Breast epithelium (tissue), 4 donors: ENCODE measurements at regions not wholly inside any gene's neighbourhood (a gene's known extent, or its start where the extent isn't known, plus 50 kb on each side); places are given as distances from the start of the nearest gene placed in this dataset.

Experiments used
- DNase-seq, 2 donors: peaks; one replicate each; pipeline ENCODE4 v3.0.0-alpha.2; 2019; ENCODE audit warnings: low spot score in 2 of 2
- H3K27ac ChIP-seq, 2 donors: fragments of 200-600 bp; sonication (generic) in 1 of 2; one replicate each; pipeline ENCODE4 v1.5.1; 2016 to 2019; ENCODE audit warnings: mild to moderate bottlenecking in 1 of 2
- H3K27me3 ChIP-seq, 2 donors: fragments of 200-600 bp; sonication (generic) in 1 of 2; one replicate each; pipeline versions ENCODE4 v1.5.1 to v1.6.0; 2017 to 2019; ENCODE audit warnings: control low read depth in 1 of 2, mild to moderate bottlenecking in 1 of 2
- H3K36me3 ChIP-seq: fragments of 200-600 bp; one replicate; pipeline ENCODE4 v1.5.1; 2019
- H3K4me1 ChIP-seq, 2 donors: fragments of 200-600 bp; sonication (generic); one replicate each; pipeline ENCODE4 v1.5.1; 2016 to 2019; ENCODE audit warnings: control low read depth in 1 of 2
- H3K4me3 ChIP-seq, 3 donors: fragments of 200-600 bp; sonication (generic); 1 replicate in 2 of 3; 2 replicates in 1 of 3; pipeline ENCODE4 v1.5.1; 2016 to 2019; ENCODE audit warnings: mild to moderate bottlenecking in 3 of 3, moderate library complexity in 2 of 3
- H3K9me3 ChIP-seq, 2 donors: fragments of 200-600 bp; sonication (generic) in 1 of 2; one replicate each; pipeline ENCODE4 v1.5.1; 2016 to 2019; ENCODE audit warnings: control low read depth in 1 of 2
- CTCF ChIP-seq, 3 donors: fragments of 450-650 bp; IDR thresholded peaks; one replicate each; pipeline ENCODE4 v1.5.1; 2016 to 2017; ENCODE audit warnings: antibody characterized with exemption in 3 of 3, mild to moderate bottlenecking in 3 of 3, moderate library complexity in 3 of 3
- POLR2A ChIP-seq: fragments of 450-650 bp; IDR thresholded peaks from one replicate; pipeline ENCODE4 v1.6.1; 2016; ENCODE audit warnings: antibody characterized with exemption, mild to moderate bottlenecking, moderate library complexity
- POLR2AphosphoS5 ChIP-seq, 3 donors: sonication (generic); formaldehyde crosslinking; IDR thresholded peaks; one replicate each; pipeline ENCODE4 v1.6.1; 2017; ENCODE audit warnings: antibody characterized with exemption in 3 of 3
- intact Hi-C: fragments of 100-400 bp; cut with DNase I; formaldehyde crosslinking; loops from one replicate; pipeline ENCODE4 v1.15.1; 2023; ENCODE audit warnings: low total_unique reads

- no peak for TF ChIP-seq POLR2A
- H3K4me1 ChIP-seq = no peaks in the 10 kb centered on the region
- intact Hi-C loops = no loop called here
- no peaks in the 10 kb centered on the region for H3K27me3 ChIP-seq
- no peak overlapping the region for H3K4me3 ChIP-seq
- no peak for DNase-seq
- no peaks in the 10 kb centered on the region for H3K36me3 ChIP-seq
- H3K9me3 ChIP-seq = peaks cover 11 to 12% of the 10 kb centered on the region in 2 donors
- H3K27ac ChIP-seq = no peak overlapping the region
These were observed 164.9 kb upstream of the INHBA start for GRCh38 chr7:41867639-41868280.

GRCh38 chr7:41862261-41862660 lies 159.4 kb upstream of the INHBA start:
- TF ChIP-seq POLR2A = no peak
- TF ChIP-seq CTCF (IDR thresholded peaks at IDR 0.05) = no peak
- TF ChIP-seq POLR2AphosphoS5 (IDR thresholded peaks at IDR 0.05) = no peak
- no peaks in the 10 kb centered on the region for H3K27me3 ChIP-seq
- intact Hi-C loops = no loop called here
- no peaks in the 10 kb centered on the region for H3K36me3 ChIP-seq
- no peak for DNase-seq
- no peak overlapping the region for H3K4me3 ChIP-seq
- H3K9me3 ChIP-seq = peaks cover 11 to 12% of the 10 kb centered on the region in 2 donors
- H3K4me1 ChIP-seq = no peaks in the 10 kb centered on the region
- no peak overlapping the region for H3K27ac ChIP-seq

- Histone ChIP-seq H3K4me3 (no peak overlapping the region), H3K27me3 (no peaks in the 10 kb centered on the region), H3K4me1 (no peaks in the 10 kb centered on the region), H3K27ac (no peak overlapping the region), H3K9me3 (peaks cover 11 to 12% of the 10 kb centered on the region in 2 donors), H3K36me3 (no peaks in the 10 kb centered on the region)
- TF ChIP-seq CTCF (IDR thresholded peaks at IDR 0.05) (no peak), POLR2A (no peak)
- intact Hi-C loops = no loop called here
- DNase-seq = no peak
These were observed 158.8 kb upstream of the INHBA start for GRCh38 chr7:41861642-41862041.

GRCh38 chr7:41858201-41858600 lies 155.3 kb upstream of the INHBA start:
- no peaks in the 10 kb centered on the region for H3K27me3 ChIP-seq
- intact Hi-C loops = no loop called here
- H3K4me1 ChIP-seq = no peaks in the 10 kb centered on the region
- no peaks in the 10 kb centered on the region for H3K36me3 ChIP-seq
- TF ChIP-seq CTCF (IDR thresholded peaks at IDR 0.05) = no peak
- TF ChIP-seq POLR2A = no peak
- TF ChIP-seq POLR2AphosphoS5 (IDR thresholded peaks at IDR 0.05) = no peak
- H3K4me3 ChIP-seq = no peak overlapping the region
- no peak overlapping the region for H3K27ac ChIP-seq
- no peaks in the 10 kb centered on the region for H3K9me3 ChIP-seq
- DNase-seq = no peak

GRCh38 chr7:41855798-41856197 lies 152.9 kb upstream of the INHBA start:
- no peak overlapping the region for H3K27ac ChIP-seq
- intact Hi-C loops = no loop called here
- H3K4me3 ChIP-seq = no peak overlapping the region
- H3K27me3 ChIP-seq = no peaks in the 10 kb centered on the region
- TF ChIP-seq POLR2A (no peak), CTCF (IDR thresholded peaks at IDR 0.05) (no peak), POLR2AphosphoS5 (IDR thresholded peaks at IDR 0.05) (no peak)
- DNase-seq = no peak
- H3K4me1 ChIP-seq = no peaks in the 10 kb centered on the region
- no peaks in the 10 kb centered on the region for H3K9me3 ChIP-seq
- no peaks in the 10 kb centered on the region for H3K36me3 ChIP-seq

GRCh38 chr7:41847606-41848005 lies 144.7 kb upstream of the INHBA start:
- Histone ChIP-seq H3K4me1 (no peaks in the 10 kb centered on the region), H3K4me3 (no peak overlapping the region), H3K9me3 (no peaks in the 10 kb centered on the region), H3K27ac (no peak overlapping the region), H3K27me3 (no peaks in the 10 kb centered on the region), H3K36me3 (no peaks in the 10 kb centered on the region)
- intact Hi-C loops = no loop called here
- no peak for TF ChIP-seq POLR2A
- no peak for TF ChIP-seq CTCF (IDR thresholded peaks at IDR 0.05)
- no peak for TF ChIP-seq POLR2AphosphoS5 (IDR thresholded peaks at IDR 0.05)
- DNase-seq = no peak
